GM13977 (cell line): ENCODE measurements at regions not wholly inside any gene's neighbourhood (a gene's known extent, or its start where the extent isn't known, plus 50 kb on each side); places are given as distances from the start of the nearest gene placed in this dataset.
A peak's percentile ranks its signal among the peaks of the same experiment; 100 is the strongest.

ENCODE experiments used
- DNase-seq: peaks from one replicate; pipeline ENCODE4 v3.0.0; 2012; ENCODE audit warnings: low spot score
- CTCF ChIP-seq: IDR thresholded peaks from 2 replicates; pipeline ENCODE4 v1.5.1; 2012; ENCODE audit warnings: mild to moderate bottlenecking, control low read depth; ENCODE audit not compliant: insufficient read depth; ENCODE audit errors: extremely low read depth, missing control alignments
- in situ Hi-C: fragments of 300-500 bp; cut with MboI; formaldehyde crosslinking; loops from one replicate; pipeline ENCODE4 v1.12.0; 2022; ENCODE audit warnings: low sequenced_read_pairs, low pct_unique_long_range_greater_than_20kb, mixed read lengths, inconsistent platforms; ENCODE audit not compliant: unreplicated experiment

GRCh38 chr10:101297901-101298486 is 56.0 kb upstream of the BTRC start:
- in situ Hi-C loops, result loop anchor here (25.0 kb wide), 1 partner anchor 139 kb away; no protein-coding TSS in a partner anchor
- peak; percentile 81 for DNase-seq
- peak; percentile 96 for TF ChIP-seq CTCF

GRCh38 chr10:101299211-101299610 is 54.8 kb upstream of the BTRC start:
- no peak for TF ChIP-seq CTCF
- no peak for DNase-seq
- in situ Hi-C loops, result loop anchor here (25.0 kb wide), 1 partner anchor 138 kb away; no protein-coding TSS in a partner anchor

- peak; percentile 53 for TF ChIP-seq CTCF
- in situ Hi-C loops, result loop anchor here (25.0 kb wide), 1 partner anchor 261 kb away; no protein-coding TSS in a partner anchor
- no peak for DNase-seq
These were observed 52.7 kb upstream of the BTRC start for GRCh38 chr10:101301111-101301731.

GRCh38 chr10:101303087-101303703 is 50.8 kb upstream of the BTRC start:
- in situ Hi-C loops, result loop anchor here (25.0 kb wide), 1 partner anchor 259 kb away; no protein-coding TSS in a partner anchor
- no peak for TF ChIP-seq CTCF
- no peak for DNase-seq
